DND-41 (cell line): ENCODE measurements at regions not wholly inside any gene's neighbourhood (a gene's known extent, or its start where the extent isn't known, plus 50 kb on each side); places are given as distances from the start of the nearest gene placed in this dataset.

Source experiments
- ATAC-seq: fragments of 200-7000 bp; cut with Tn5 transposase; 3 replicates; pipeline ENCODE4 v1.9.1; 2021; ENCODE audit warnings: low read depth; ENCODE audit not compliant: insufficient read depth
- DNase-seq: peaks from one replicate; pipeline ENCODE4 v3.0.0-alpha.2; 2020
- H2AFZ ChIP-seq: 2 replicates; pipeline ENCODE4 v1.6.0; 2012; ENCODE audit warnings: low read depth, low read length
- H3K27ac ChIP-seq: 2 replicates; pipeline ENCODE4 v1.5.1; 2012; ENCODE audit warnings: low read length, inconsistent platforms
- H3K27me3 ChIP-seq: fragments of 200-600 bp; sonication (generic); 2 replicates; pipeline ENCODE4 v1.6.0; 2012; ENCODE audit warnings: low read length, mild to moderate bottlenecking, inconsistent platforms; ENCODE audit not compliant: insufficient read depth, poor library complexity
- H3K36me3 ChIP-seq: 2 replicates; pipeline ENCODE4 v1.5.1; 2012; ENCODE audit warnings: low read length, inconsistent platforms; ENCODE audit not compliant: insufficient read depth
- H3K4me1 ChIP-seq: 2 replicates; pipeline ENCODE4 v1.5.1; 2012; ENCODE audit warnings: mild to moderate bottlenecking, low read length; ENCODE audit not compliant: insufficient read depth
- H3K4me2 ChIP-seq: 2 replicates; pipeline ENCODE4 v1.6.0; 2012; ENCODE audit warnings: mild to moderate bottlenecking, moderate library complexity, low read length, inconsistent platforms; ENCODE audit not compliant: insufficient read depth
- H3K4me3 ChIP-seq, 2 experiments: fragments of 200-600 bp in 1 of 2; shearing (Covaris generic) in 1 of 2; 2 replicates each; pipeline ENCODE4 v1.5.1; 2012 to 2016; ENCODE audit warnings: inconsistent platforms in 2 of 2, low read length in 2 of 2, mild to moderate bottlenecking in 2 of 2, low read depth in 1 of 2, moderate library complexity in 1 of 2
- H3K79me2 ChIP-seq: 2 replicates; pipeline ENCODE4 v1.6.0; 2012; ENCODE audit warnings: low read length, inconsistent platforms; ENCODE audit not compliant: insufficient read depth
- H3K9ac ChIP-seq: 2 replicates; pipeline ENCODE4 v1.6.0; 2012; ENCODE audit warnings: low read depth, mild to moderate bottlenecking, inconsistent platforms, low read length, moderate library complexity
- H3K9me3 ChIP-seq: 2 replicates; pipeline ENCODE4 v1.5.1; 2012; ENCODE audit warnings: low read length, moderate library complexity, mild to moderate bottlenecking, inconsistent platforms; ENCODE audit not compliant: insufficient read depth, severe bottlenecking
- H4K20me1 ChIP-seq: 2 replicates; pipeline ENCODE4 v1.6.0; 2012; ENCODE audit warnings: low read length; ENCODE audit not compliant: insufficient read depth
- CTCF ChIP-seq: IDR thresholded peaks from 2 replicates; pipeline ENCODE4 v1.5.1; 2012; ENCODE audit warnings: borderline replicate concordance, low read length, moderate library complexity, mild to moderate bottlenecking; ENCODE audit not compliant: poor library complexity, severe bottlenecking; ENCODE audit errors: extremely low read depth
- EZH2 ChIP-seq: IDR thresholded peaks from 3 replicates; pipeline ENCODE4 v1.6.1; 2012; ENCODE audit warnings: borderline replicate concordance, low read depth, mild to moderate bottlenecking, moderate library complexity, low read length, inconsistent platforms; ENCODE audit not compliant: severe bottlenecking

- DNase-seq, result peak; percentile 93
- Histone ChIP-seq H3K4me2 (peak overlapping the region; percentile 47), H4K20me1 (no peaks in the 10 kb centered on the region), H3K79me2 (no peaks in the 10 kb centered on the region), H3K9ac (peak overlapping the region; percentile 38), H3K27me3 (no peaks in the 10 kb centered on the region), H3K9me3 (no peaks in the 10 kb centered on the region), H3K36me3 (no peaks in the 10 kb centered on the region), H3K4me3 (peak overlapping the region in 1 of 2 experiments; percentile 2; a peak in 1 of 4 replicates), H3K27ac (peak overlapping the region; percentile 92), H3K4me1 (peaks cover 27% of the 10 kb centered on the region), H2AFZ (peak overlapping the region; percentile 68)
- ATAC-seq, result peak; percentile 99
- TF ChIP-seq CTCF (peak; percentile 50), EZH2 (no peak)
Measured at GRCh38 chr21:43287111-43287760, 118.4 kb downstream of the CRYAA start.

- Histone ChIP-seq H3K27ac (peak overlapping the region; percentile 92), H3K9ac (peak overlapping the region; percentile 38; the same call in 1 of the 2 replicates)
Measured at GRCh38 chr21:43286196-43286595, 117.4 kb downstream of the CRYAA start.

GRCh38 chr21:43284700-43285099, 115.9 kb downstream of the CRYAA start:
- H3K4me2 ChIP-seq, result no peak overlapping the region
- no peaks in the 10 kb centered on the region for H3K36me3 ChIP-seq
- ATAC-seq (no peak), DNase-seq (no peak)
- no peaks in the 10 kb centered on the region for H4K20me1 ChIP-seq
- no peaks in the 10 kb centered on the region for H3K27me3 ChIP-seq
- H3K79me2 ChIP-seq, result no peaks in the 10 kb centered on the region
- H3K9ac ChIP-seq, result no peak overlapping the region
- H3K4me1 ChIP-seq, result peaks cover 27% of the 10 kb centered on the region
- TF ChIP-seq EZH2 (no peak), CTCF (no peak)
- no peak overlapping the region for H3K27ac ChIP-seq
- no peak overlapping the region for H2AFZ ChIP-seq
- H3K4me3 ChIP-seq, result no peak overlapping the region
- no peaks in the 10 kb centered on the region for H3K9me3 ChIP-seq

More at GRCh38 chr21:43286196-43286595, 117.4 kb downstream of the CRYAA start:
- H3K36me3 ChIP-seq, result no peaks in the 10 kb centered on the region
- H3K9me3 ChIP-seq, result no peaks in the 10 kb centered on the region
- no peaks in the 10 kb centered on the region for H4K20me1 ChIP-seq
- H3K4me3 ChIP-seq, result no peak overlapping the region
- no peaks in the 10 kb centered on the region for H3K27me3 ChIP-seq
- DNase-seq, result peak; percentile 22
- no peak for TF ChIP-seq EZH2
- no peak for TF ChIP-seq CTCF
- no peaks in the 10 kb centered on the region for H3K79me2 ChIP-seq
- H2AFZ ChIP-seq, result peak overlapping the region; percentile 20; the same call in 1 of the 2 replicates
- H3K4me1 ChIP-seq, result peaks cover 27% of the 10 kb centered on the region
- H3K4me2 ChIP-seq, result peak overlapping the region; percentile 47; the same call in 1 of the 2 replicates
- no peak for ATAC-seq
